HG03342 (cell line): ENCODE measurements at regions not wholly inside any gene's neighbourhood (a gene's known extent, or its start where the extent isn't known, plus 50 kb on each side); places are given as distances from the start of the nearest gene placed in this dataset.
"Not testable (repeated sequence)": the region's sequence is repeated elsewhere in the genome, so short reads cannot be mapped to it uniquely, and the experiment has no call there.

Experiments used
- ATAC-seq: cut with Tn5 transposase; IDR thresholded peaks from one replicate; pipeline ENCODE4 v1.9.1; 2021; ENCODE audit warnings: mild to moderate bottlenecking, moderate library complexity; ENCODE audit not compliant: unreplicated experiment

DNA sequence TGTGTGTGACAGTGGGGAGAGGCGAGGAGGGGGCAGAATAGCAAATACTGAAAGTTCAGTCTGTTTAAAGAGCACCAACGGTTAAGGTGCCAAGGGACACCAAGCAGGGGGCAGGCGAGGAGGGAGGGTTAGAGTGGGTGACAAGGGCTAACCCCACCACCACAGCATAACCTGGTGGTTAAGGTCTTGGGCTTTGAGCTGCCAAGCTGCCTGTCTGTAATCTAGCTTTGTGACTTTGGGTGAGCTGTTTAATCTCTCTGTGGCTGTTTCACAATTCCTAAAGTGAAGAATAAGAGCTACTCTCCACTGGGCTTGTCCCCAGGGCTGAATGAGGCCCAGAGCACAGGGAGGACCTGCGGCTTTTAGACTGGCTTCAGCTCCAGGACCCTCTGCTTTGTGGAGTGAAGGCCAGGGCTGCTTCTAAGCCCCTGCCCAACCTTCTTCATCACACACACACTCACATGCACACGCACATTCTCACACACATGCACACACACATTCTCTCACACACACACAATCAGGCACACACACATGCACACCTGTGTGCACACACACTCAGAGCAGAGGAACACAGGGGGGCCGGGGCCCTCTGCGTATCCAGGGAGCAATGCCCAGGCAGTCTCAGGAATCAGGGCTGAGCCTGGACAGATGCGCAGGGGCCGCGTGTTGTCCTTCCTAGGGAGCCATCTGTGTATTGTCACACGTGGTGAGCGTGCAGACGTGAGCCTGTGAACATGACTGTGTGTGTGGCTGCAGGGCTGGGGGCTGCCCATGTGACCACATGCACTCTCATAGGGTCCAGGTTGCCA lies 101.6 kb upstream of the TARDBP start:
- no peak for ATAC-seq

DNA sequence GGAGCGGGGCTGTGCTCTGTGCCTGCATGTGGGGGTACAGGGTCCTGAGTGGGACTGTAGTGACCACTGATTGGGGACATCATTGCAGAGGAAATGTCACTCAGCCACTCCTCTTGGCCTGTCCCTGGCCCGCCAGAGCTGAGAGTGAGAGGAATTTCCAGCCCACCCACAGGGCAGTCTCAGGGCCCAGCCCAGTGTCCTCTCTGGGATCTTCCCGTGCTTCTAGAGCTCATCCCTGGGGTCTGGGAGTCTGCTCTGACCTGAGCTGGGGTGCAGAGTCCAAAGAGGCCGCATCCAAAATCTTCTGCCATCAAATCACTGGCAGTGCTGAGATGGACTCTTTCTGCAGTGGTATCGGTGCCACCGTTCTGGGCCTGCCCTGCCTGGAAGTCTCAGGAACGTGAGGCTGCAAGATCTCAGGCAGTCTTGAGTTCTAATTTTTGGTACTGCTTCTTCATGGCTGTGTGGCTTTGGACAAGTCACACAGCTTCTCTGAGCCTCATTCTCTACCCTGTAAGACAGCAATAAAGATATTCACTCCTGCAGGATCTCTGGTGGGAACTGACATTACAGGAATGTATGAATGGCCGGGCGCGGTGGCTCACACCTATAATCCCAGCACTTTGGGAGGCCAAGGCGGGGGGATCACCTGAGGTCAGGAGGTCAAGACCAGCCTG lies 100.8 kb upstream of the TARDBP start:
- no peak for ATAC-seq

DNA sequence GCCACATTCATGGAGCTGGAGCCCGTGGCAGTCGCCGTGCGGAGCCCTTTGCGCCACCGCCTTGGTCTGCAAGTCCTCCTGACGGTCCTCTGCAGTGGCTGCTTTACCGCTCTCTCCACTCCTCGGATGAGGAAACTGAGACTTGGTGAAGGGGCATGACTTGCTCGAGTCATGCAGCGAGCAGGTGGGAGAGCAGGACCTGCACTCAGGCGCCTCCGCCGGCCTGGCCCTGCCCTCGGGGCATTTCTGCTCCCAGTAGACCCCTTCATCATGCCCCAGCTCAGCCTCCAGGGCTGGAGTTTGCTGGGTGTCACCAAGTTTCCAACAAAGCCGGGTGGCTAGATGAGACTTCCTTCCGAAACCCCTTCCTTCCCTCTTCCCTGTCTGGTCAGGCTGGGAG lies 100.0 kb upstream of the TARDBP start:
- ATAC-seq, result no peak

DNA sequence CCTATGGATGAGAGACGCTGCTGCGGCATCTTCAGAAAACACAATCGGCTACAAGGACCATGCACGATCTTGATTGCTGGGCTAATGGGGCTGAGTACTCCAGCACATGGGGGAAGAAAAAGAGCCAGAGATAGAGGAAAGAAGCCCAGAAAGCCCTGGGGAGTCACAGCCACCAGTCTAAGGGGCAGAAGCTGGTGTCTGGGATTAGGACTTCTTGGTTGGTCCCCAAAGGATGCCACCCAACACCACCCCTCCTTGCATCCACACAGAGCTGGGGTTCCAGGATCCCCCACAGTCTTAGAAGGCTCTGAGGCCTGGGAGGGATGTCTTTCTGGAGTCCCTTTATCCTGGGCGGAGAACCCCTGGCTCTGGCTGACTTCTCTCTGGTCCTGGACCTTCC lies 98.4 kb upstream of the TARDBP start:
- ATAC-seq, result no peak

DNA sequence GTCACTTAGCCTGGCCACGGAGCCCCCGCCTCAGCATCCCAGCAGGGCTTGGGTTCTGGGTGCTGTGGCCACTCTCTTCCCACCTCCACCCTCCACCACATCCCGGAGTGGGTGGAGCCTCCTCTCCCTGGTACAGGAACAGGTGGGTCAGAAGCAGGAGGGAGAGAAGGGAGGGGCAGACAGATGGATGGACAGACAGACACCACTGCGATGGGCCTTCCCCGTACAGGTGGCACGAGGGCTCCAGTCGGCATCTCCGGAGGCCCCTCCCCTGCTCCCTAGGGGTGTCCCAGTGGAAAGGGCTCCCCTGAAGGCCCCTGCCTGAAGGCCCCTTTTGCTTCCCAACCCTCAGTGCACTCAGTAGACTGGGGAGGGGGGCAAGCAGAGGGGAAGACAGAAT lies 96.9 kb upstream of the TARDBP start:
- ATAC-seq, result no peak

DNA sequence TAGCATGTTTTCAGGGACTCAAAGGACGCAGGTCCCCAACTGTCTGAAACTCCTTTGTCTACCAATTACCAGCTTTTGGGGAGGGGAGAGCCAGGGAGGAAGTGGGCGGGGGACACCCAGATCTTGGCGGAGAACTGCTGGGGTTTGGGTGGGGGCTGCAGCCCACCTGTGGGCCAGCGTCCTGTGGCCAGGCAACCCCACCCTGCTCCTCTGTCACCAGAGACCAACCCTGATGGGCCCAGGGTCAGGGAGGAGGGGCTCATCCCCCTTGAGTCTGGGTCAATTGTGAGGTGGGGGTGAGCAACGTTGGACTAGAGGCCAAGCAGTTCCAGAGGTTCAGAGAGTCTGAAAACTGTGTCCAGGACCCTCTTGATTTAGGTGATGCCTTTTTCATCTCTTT lies 96.1 kb upstream of the TARDBP start:
- no peak for ATAC-seq

DNA sequence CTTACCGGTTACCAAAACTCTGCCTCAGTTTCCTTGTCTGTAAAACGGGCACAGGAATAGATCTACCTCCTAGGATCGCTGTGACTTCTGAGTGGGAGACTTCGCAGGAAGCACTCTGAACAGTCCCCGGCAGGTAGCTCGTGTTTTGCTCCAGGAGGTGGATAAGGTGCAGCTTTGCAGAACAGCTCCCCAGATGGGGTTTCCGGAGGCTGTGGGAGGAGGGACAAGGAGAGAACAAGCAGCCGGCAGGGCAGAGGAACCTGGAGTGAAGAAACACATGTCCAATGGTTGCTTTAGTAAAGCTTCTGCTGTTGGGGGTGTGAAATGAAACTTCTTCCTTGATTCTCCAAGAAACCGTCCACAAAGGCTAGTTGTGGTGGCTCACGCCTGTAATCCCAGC lies 95.5 kb upstream of the TARDBP start:
- no peak for ATAC-seq

DNA sequence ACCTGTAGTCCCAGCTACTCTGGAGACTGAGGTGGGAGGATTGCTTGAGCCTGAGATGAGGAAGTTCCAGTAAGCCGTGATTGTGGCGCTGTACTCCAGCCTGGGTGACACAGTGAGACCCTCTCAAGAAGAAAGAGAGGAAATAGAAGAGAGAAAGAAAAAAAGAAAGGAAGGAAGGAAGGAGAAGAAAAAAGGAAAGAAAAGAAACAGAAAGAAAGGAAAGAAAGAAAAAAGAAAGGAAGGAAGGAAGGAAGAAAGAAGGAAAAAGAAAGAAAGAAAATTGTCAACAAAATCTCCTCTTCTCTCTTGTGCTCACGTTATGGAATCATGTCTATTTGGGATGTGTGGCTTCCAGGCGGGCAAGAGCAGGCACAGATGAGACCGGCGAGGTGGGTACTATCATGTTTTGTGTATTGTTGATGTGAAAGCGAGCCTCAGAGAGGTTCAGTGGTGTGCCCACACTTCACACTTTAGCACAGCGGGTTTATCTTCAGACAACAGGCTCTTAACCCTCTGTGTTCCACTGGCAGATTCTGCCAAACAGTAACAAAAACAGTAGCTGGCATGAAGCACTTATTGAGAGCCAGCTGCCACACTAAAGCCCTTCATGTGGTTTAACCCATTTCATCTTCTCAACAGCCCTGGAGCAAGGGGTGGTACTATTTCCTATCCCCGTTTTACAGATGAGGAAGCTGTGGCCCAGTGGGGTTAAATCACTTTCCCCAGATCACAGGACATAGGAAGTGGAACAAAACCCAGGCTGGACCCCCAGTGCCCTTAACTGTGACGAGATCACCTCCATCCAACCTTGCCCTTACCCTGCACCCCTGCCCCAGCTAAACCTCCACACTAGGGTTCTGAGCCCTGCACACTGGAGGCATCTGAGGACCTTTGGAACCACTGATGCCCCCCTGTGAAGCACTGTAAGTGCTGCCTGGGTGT lies 94.7 kb upstream of the TARDBP start:
- no peak for ATAC-seq

DNA sequence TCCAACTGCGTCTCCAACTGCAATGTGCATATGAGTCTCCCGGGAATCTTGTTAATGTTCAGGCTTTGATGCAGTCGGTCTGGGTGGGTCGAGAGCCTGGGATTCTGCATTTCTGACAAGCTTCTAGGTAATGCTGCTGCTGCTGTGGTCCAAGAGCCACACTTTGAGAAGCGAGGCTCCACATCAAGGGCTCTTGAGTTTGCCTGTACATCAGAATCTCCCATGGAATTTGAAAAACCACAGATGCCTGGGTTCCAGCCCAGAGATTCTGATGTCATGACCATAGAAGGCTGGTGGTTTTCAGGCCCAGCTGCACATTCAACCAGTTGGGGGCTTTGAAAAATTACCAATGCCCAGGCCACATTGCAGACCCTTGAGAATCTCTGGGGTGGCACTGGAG lies 93.9 kb upstream of the TARDBP start:
- ATAC-seq, result no peak

DNA sequence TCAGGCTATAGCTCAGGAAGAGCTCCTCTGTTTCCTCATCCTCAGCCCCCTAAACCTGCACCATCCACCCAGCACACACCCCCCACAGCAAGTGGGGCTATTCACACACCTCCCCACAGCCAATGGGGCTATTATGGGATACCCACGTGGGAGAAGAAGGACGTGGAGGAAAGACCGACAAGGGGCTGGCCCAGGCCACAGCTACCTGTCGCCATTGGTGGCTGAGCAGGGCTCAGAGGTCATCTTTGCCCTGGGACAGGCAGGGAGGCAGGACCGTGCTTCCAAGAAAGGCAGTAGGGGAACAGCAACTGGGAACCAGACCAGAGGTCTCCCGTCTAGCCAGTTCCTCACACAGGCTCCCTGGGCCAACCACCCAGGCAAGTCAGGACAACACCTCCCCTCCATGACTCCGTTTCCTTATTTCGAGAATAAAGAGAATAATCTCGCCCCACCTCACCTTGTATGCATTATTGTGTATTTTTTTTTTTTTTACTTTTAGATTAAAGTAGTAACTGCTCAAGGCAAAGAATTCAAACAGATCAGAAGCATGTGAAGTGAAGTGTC lies 92.3 kb upstream of the TARDBP start:
- no peak for ATAC-seq

DNA sequence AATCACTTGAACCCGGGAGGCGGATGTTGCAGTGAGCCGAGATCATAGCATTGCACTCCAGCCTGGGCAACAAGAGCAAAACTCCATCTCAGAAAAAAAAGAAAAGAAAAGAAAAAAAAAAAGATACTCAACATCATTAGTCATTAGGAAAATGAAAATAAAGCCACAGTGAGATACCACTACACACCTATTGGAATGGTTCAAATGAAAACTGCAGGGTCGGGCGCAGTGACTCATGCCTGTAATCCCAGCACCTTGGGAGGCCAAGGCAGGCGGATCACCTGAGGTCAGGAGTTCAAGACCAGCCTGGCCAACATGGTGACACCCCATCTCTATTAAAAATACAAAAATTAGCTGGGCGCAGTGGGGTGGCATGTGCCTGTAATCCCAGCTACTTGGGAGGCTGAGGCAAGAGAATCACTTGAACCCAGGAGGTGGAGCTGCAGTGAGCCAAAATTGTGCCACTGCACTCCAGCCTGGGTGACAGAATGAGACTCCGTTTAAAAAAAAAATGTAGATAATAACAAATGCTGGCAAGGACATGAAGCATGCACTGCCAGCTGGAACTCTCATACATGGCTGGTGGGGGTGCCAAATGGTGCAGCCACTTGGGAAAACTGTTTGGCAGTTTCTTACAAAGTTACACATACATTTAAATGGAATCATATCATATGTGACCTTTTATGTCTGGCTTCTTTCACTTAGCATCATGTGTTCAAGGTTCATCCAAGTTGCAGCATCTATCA lies 90.0 kb upstream of the TARDBP start:
- ATAC-seq, result not testable (repeated sequence)

DNA sequence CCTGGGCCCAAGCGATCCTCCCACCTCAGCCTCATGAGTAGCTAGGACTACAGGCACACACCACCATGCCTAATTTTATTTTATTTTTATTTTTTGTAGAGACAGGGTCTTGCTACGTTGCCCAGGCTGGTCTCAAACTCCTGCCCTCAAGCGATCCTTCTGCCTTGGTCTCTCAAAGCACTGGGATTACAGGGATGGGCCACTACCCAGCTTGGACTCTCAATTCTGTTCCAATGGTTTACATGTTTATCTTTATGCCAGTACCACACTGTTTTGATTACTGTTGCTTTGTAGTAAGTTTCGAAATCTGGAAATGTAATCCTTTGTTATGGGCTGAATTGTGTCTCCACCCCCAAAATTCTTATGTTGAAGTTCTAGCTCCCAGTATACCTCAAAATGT lies 88.4 kb upstream of the TARDBP start:
- ATAC-seq, result no peak

DNA sequence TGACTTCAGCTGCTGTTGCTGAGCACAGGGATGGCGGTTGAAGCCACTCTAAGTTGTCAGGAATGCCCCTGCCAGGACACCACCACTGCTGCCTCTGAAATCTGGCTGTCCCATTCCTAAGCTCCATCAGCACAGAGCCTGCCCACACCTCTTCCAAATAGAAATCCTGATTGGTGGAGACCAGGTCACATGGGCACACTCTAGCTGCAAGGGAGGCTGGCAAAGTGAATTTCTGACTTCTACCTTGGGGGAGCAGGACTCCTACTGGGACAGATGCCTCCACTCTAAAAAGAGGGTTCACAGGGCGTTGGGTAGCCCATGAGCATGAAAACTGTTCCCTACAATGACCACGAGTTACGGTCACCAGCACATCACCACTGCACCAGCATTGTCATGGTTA lies 83.8 kb upstream of the TARDBP start:
- no peak for ATAC-seq

DNA sequence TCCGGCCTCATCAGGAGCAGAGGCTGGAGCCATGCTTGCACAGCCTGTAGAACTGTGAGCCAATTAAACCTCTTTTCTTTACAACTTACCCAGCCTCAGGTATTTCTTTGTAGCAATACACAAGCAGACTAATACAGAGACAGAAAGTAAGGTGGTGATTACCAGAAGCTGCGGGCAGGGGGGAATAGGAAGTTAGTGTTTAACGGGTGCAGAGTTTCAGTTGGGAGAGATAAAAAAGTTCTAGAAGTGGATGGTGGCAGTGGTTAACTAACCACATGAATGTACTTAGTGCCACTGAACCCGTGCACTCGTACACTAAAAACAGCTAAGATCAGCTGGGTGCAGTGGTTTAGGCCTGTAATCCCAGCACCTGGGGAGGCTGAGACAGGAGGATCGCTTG lies 80.4 kb upstream of the TARDBP start:
- ATAC-seq, result no peak

DNA sequence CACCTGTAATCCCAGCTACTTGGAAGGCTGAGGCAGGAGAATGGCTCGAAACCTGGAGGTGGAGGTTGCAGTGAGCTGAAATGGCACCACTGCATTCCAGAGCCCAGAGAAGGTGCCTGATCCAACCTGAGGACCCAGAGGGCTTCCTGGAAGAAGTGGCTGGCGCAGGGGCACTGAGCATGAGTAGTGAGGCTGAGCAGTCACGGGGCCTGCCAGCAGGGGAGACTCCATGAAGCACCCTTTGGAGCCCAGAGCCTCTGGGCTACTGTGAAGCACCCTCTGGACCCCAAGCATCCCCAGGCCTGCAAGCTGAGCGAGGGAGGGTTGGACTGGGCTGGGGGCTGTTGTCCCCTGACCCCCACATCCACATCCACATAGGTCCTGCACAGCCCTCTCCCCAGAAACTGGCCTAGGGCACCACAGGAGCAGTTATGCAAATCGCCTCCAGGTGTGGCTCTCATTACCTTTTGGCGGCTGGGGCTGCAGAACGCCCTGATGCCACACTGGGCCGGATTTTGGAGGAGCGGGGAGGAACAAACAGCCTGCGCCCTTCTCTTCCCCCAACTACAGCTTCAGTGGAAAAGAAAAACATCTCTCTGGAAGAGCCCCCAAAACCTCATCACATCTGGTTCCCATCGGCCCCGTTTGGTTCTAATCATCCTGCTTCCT lies 78.2 kb upstream of the TARDBP start:
- ATAC-seq, result no peak

DNA sequence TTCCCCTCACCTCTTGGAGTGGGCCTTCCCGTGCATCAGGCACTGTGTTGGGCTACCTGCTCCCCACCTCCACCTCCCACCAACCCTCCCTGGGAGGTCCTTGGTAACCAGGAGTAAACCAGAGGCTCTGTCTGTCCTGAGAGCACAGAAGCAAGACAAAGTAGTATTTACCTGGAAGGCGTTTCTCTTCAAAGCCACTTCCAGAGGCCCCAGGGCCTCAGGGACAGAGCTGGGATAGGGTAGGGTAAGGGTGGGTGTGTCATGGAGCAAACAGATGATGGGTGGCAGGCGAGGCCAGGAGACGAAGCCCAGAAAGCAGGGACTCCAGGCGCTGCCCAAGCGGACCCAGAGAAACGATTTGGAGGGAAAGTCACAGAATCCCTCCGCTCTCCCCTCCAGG lies 77.2 kb upstream of the TARDBP start:
- no peak for ATAC-seq

DNA sequence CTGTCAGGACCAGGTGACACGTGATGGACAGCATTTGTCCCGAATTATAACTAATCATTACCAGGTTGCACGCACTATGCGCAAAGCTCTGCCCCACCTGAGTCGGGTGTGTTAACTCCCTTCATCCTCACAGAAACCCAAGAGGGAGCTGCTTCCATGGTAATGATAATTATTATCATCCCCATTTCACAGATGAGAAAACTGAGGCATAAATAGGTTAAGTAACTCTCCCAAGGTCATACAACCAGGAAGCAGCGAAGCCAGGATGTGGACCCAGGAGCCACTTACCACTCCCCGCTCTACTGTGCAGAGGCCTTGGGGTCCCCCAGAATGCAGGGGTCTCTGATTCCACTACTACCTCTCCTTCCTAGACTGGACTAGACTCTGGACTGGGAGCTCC lies 76.7 kb upstream of the TARDBP start:
- ATAC-seq, result no peak

DNA sequence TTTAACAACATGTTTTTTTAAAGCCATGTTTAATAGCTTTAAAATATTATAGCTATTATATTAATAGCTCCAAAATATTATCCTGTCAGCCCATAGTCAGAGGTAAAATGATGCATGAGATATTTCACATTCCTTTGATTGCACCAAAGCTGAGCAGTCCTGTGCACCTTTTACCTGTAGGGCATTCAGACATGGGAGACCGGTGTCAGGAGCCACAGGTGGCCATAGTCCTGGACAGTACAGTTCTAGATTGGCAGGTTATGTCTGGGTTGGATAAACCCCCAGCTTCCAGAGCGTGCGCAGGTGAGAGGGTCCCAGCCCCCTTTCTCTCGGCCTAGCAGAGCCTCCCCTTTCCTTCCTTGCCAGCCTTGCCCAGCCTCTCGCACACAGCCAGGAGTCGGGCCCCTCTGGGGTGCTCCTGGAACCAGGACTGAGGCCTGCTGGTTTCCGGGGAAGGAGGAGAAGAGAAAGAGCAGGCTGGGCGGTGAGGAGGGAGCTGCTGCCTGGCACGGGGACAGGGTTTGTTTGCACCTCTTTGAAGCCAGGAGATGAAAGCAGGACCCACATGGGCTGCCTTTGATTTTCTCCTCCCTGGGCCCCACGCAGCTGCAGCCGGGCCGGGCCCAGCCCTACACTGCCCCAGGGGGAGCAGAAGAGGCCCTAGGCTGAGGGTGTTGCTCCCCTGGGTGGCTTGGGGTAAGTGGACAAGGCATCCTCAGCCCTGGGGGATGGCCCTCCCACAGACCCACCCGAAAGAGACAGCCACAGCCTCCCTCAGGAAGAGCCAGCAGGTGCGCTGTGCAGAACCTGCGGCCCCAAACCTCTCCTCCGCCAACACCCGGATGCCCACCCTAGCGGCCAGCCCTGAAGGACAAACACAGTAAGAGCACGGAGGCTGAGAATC lies 75.2 kb upstream of the TARDBP start:
- ATAC-seq, result no peak
